ENCODE measurements at regions not wholly inside any gene's neighbourhood (a gene's known extent, or its start where the extent isn't known, plus 50 kb on each side); places are given as distances from the start of the nearest gene placed in this dataset.
A peak's percentile ranks its signal among the peaks of the same experiment; 100 is the strongest.

GRCh38 chr18:43570593-43570992, 293.3 kb upstream of the SYT4 start:
- no peaks in the 10 kb centered on the region for H3K27me3 ChIP-seq (ENCODE audit: insufficient read depth, low read length)
- H2AK5ac ChIP-seq (ENCODE audit: low read length): no peak overlapping the region
- no peaks in the 10 kb centered on the region for H3K79me2 ChIP-seq (ENCODE audit: control insufficient read depth, insufficient read depth, low read length, poor library complexity)
- H2BK120ac ChIP-seq (ENCODE audit: insufficient read depth, low read length, poor library complexity): no peak overlapping the region
- H2BK5ac ChIP-seq (ENCODE audit: low read depth, low read length, poor library complexity): no peak overlapping the region
- H2AFZ ChIP-seq (ENCODE audit: insufficient read depth, low read length, poor library complexity): no peak overlapping the region
- H3K9me3 ChIP-seq (ENCODE audit: insufficient read depth, low read depth, low read length): no peaks in the 10 kb centered on the region
- DNase-seq: no peak
- H3K4ac ChIP-seq (ENCODE audit: low read depth, low read length): no peak overlapping the region
- no peaks in the 10 kb centered on the region for H3K4me1 ChIP-seq (ENCODE audit: control insufficient read depth in 1 of 2, insufficient read depth in 2 of 2, low read length in 2 of 2)
- H3K14ac ChIP-seq (ENCODE audit: low read length): no peak overlapping the region
- H3K79me1 ChIP-seq (ENCODE audit: low read length): no peaks in the 10 kb centered on the region
- H4K12ac ChIP-seq (ENCODE audit: low read depth, low read length): no peak overlapping the region
- H3K18ac ChIP-seq (ENCODE audit: low read length): no peak overlapping the region
- no peak overlapping the region for H3K9ac ChIP-seq (ENCODE audit: low read length)
- no peak overlapping the region for H4K91ac ChIP-seq (ENCODE audit: low read depth, low read length)
- no peak overlapping the region for H3K27ac ChIP-seq (ENCODE audit: low read depth, low read length)
- no peak overlapping the region for H3K23ac ChIP-seq (ENCODE audit: low read length)
- H3K4me2 ChIP-seq (ENCODE audit: low read length): no peak overlapping the region
- no peak overlapping the region for H4K8ac ChIP-seq (ENCODE audit: low read depth, low read length)
- H2BK12ac ChIP-seq (ENCODE audit: low read length): no peak overlapping the region
- H3K36me3 ChIP-seq (ENCODE audit: control insufficient read depth in 1 of 2, insufficient read depth in 2 of 2, low read length in 2 of 2): no peaks in the 10 kb centered on the region
- H3K4me3 ChIP-seq (ENCODE audit: low read depth, low read length): no peak overlapping the region
- WGBS (ENCODE audit: extremely low coverage, insufficient coverage, insufficient read length): no CpG with 5 or more reads among the region's 4 CpGs

- Histone ChIP-seq H3K27me3 (ENCODE audit: insufficient read depth, low read length) (no peaks in the 10 kb centered on the region), H2BK12ac (ENCODE audit: low read length) (no peak overlapping the region), H2AK5ac (ENCODE audit: low read length) (no peak overlapping the region), H3K9me3 (ENCODE audit: insufficient read depth, low read depth, low read length) (no peaks in the 10 kb centered on the region), H2BK5ac (ENCODE audit: low read depth, low read length, poor library complexity) (no peak overlapping the region), H2BK120ac (ENCODE audit: insufficient read depth, low read length, poor library complexity) (no peak overlapping the region), H3K36me3 (ENCODE audit: control insufficient read depth in 1 of 2, insufficient read depth in 2 of 2, low read length in 2 of 2) (no peaks in the 10 kb centered on the region), H3K14ac (ENCODE audit: low read length) (no peak overlapping the region), H3K4ac (ENCODE audit: low read depth, low read length) (no peak overlapping the region), H3K4me3 (ENCODE audit: low read depth, low read length) (no peak overlapping the region), H4K91ac (ENCODE audit: low read depth, low read length) (no peak overlapping the region), H2AFZ (ENCODE audit: insufficient read depth, low read length, poor library complexity) (no peak overlapping the region), H3K9ac (ENCODE audit: low read length) (no peak overlapping the region), H3K4me1 (ENCODE audit: control insufficient read depth in 1 of 2, insufficient read depth in 2 of 2, low read length in 2 of 2) (no peaks in the 10 kb centered on the region), H4K12ac (ENCODE audit: low read depth, low read length) (no peak overlapping the region), H3K18ac (ENCODE audit: low read length) (no peak overlapping the region), H3K79me2 (ENCODE audit: control insufficient read depth, insufficient read depth, low read length, poor library complexity) (no peaks in the 10 kb centered on the region), H4K8ac (ENCODE audit: low read depth, low read length) (no peak overlapping the region), H3K79me1 (ENCODE audit: low read length) (no peaks in the 10 kb centered on the region), H3K27ac (ENCODE audit: low read depth, low read length) (no peak overlapping the region), H3K23ac (ENCODE audit: low read length) (no peak overlapping the region), H3K4me2 (ENCODE audit: low read length) (no peak overlapping the region)
- peak; percentile 6 to 70 for DNase-seq
- no CpG with 5 or more reads among the region's 4 CpGs for WGBS (ENCODE audit: extremely low coverage, insufficient coverage, insufficient read length)
Observed at GRCh38 chr18:43571078-43571689, 293.9 kb upstream of the SYT4 start.

- Histone ChIP-seq H3K27ac (ENCODE audit: low read depth, low read length) (no peak overlapping the region), H4K12ac (ENCODE audit: low read depth, low read length) (no peak overlapping the region), H3K36me3 (ENCODE audit: control insufficient read depth in 1 of 2, insufficient read depth in 2 of 2, low read length in 2 of 2) (no peaks in the 10 kb centered on the region), H3K4ac (ENCODE audit: low read depth, low read length) (no peak overlapping the region), H3K4me3 (ENCODE audit: low read depth, low read length) (no peak overlapping the region), H2BK120ac (ENCODE audit: insufficient read depth, low read length, poor library complexity) (no peak overlapping the region), H3K14ac (ENCODE audit: low read length) (no peak overlapping the region), H2BK5ac (ENCODE audit: low read depth, low read length, poor library complexity) (no peak overlapping the region), H3K27me3 (ENCODE audit: insufficient read depth, low read length) (no peaks in the 10 kb centered on the region), H3K79me1 (ENCODE audit: low read length) (no peaks in the 10 kb centered on the region), H3K23ac (ENCODE audit: low read length) (no peak overlapping the region), H3K9me3 (ENCODE audit: insufficient read depth, low read depth, low read length) (no peaks in the 10 kb centered on the region), H3K79me2 (ENCODE audit: control insufficient read depth, insufficient read depth, low read length, poor library complexity) (no peaks in the 10 kb centered on the region), H3K4me2 (ENCODE audit: low read length) (no peak overlapping the region), H2AK5ac (ENCODE audit: low read length) (no peak overlapping the region), H4K8ac (ENCODE audit: low read depth, low read length) (no peak overlapping the region), H4K91ac (ENCODE audit: low read depth, low read length) (no peak overlapping the region), H3K9ac (ENCODE audit: low read length) (no peak overlapping the region), H2BK12ac (ENCODE audit: low read length) (no peak overlapping the region), H3K4me1 (ENCODE audit: control insufficient read depth in 1 of 2, insufficient read depth in 2 of 2, low read length in 2 of 2) (no peaks in the 10 kb centered on the region), H3K18ac (ENCODE audit: low read length) (no peak overlapping the region), H2AFZ (ENCODE audit: insufficient read depth, low read length, poor library complexity) (no peak overlapping the region)
- no CpG with 5 or more reads among the region's 2 CpGs for WGBS (ENCODE audit: extremely low coverage, insufficient coverage, insufficient read length)
- DNase-seq: no peak
Observed at GRCh38 chr18:43572163-43572562, 294.9 kb upstream of the SYT4 start.

GRCh38 chr18:43574974-43575373, 297.7 kb upstream of the SYT4 start:
- no peak for DNase-seq
- Histone ChIP-seq H3K9me3 (ENCODE audit: insufficient read depth, low read depth, low read length) (no peaks in the 10 kb centered on the region), H3K18ac (ENCODE audit: low read length) (no peak overlapping the region), H3K27ac (ENCODE audit: low read depth, low read length) (no peak overlapping the region), H2BK5ac (ENCODE audit: low read depth, low read length, poor library complexity) (no peak overlapping the region), H3K4ac (ENCODE audit: low read depth, low read length) (no peak overlapping the region), H3K27me3 (ENCODE audit: insufficient read depth, low read length) (no peaks in the 10 kb centered on the region), H3K4me1 (ENCODE audit: control insufficient read depth in 1 of 2, insufficient read depth in 2 of 2, low read length in 2 of 2) (no peaks in the 10 kb centered on the region), H2BK120ac (ENCODE audit: insufficient read depth, low read length, poor library complexity) (no peak overlapping the region), H3K79me2 (ENCODE audit: control insufficient read depth, insufficient read depth, low read length, poor library complexity) (no peaks in the 10 kb centered on the region), H4K12ac (ENCODE audit: low read depth, low read length) (no peak overlapping the region), H3K36me3 (ENCODE audit: control insufficient read depth in 1 of 2, insufficient read depth in 2 of 2, low read length in 2 of 2) (no peaks in the 10 kb centered on the region), H3K4me2 (ENCODE audit: low read length) (no peak overlapping the region), H3K9ac (ENCODE audit: low read length) (no peak overlapping the region), H3K79me1 (ENCODE audit: low read length) (no peaks in the 10 kb centered on the region), H3K4me3 (ENCODE audit: low read depth, low read length) (no peak overlapping the region), H2AFZ (ENCODE audit: insufficient read depth, low read length, poor library complexity) (no peak overlapping the region), H4K91ac (ENCODE audit: low read depth, low read length) (no peak overlapping the region), H2BK12ac (ENCODE audit: low read length) (no peak overlapping the region), H2AK5ac (ENCODE audit: low read length) (no peak overlapping the region), H3K23ac (ENCODE audit: low read length) (no peak overlapping the region), H4K8ac (ENCODE audit: low read depth, low read length) (no peak overlapping the region), H3K14ac (ENCODE audit: low read length) (no peak overlapping the region)
- WGBS (ENCODE audit: extremely low coverage, insufficient coverage, insufficient read length): no CpG with 5 or more reads among the region's 3 CpGs

All from trophoblast cell (in vitro differentiated cells and primary cell).